ENCODE measurements at regions not wholly inside any gene's neighbourhood (a gene's known extent, or its start where the extent isn't known, plus 50 kb on each side); places are given as distances from the start of the nearest gene placed in this dataset.

- DNase-seq (ENCODE audit: low read depth) (no peak), FAIRE-seq (no peak)
- Mint-ChIP-seq H3K27ac (ENCODE audit: unreplicated experiment) (no peak overlapping the region), H3K4me3 (ENCODE audit: unreplicated experiment) (no peak overlapping the region), H3K4me1 (ENCODE audit: low read depth, unreplicated experiment) (no peaks in the 10 kb centered on the region), H3K36me3 (ENCODE audit: low read depth, unreplicated experiment) (no peaks in the 10 kb centered on the region), H3K27me3 (ENCODE audit: low read depth, unreplicated experiment) (no peaks in the 10 kb centered on the region), H3K9me3 (ENCODE audit: unreplicated experiment) (no peaks in the 10 kb centered on the region)
- Histone ChIP-seq H3K4me3 (ENCODE audit: insufficient read depth, low read depth, low read length) (no peak overlapping the region), H3K27me3 (ENCODE audit: insufficient read depth, low read length) (no peaks in the 10 kb centered on the region), H3K4me2 (ENCODE audit: low read length) (no peak overlapping the region), H2AFZ (ENCODE audit: low read depth, low read length) (no peak overlapping the region), H3K36me3 (ENCODE audit: insufficient read depth, low read length) (no peaks in the 10 kb centered on the region), H3K79me2 (ENCODE audit: insufficient read depth, low read length) (no peaks in the 10 kb centered on the region), H4K20me1 (ENCODE audit: insufficient read depth, low read length) (no peaks in the 10 kb centered on the region), H3K4me1 (ENCODE audit: insufficient read depth, low read length) (no peaks in the 10 kb centered on the region), H3K9ac (ENCODE audit: low read length) (no peak overlapping the region), H3K9me3 (ENCODE audit: insufficient read depth, low read depth, low read length) (no peaks in the 10 kb centered on the region), H3K27ac (ENCODE audit: low read depth, low read length) (no peak overlapping the region)
- no peak for TF ChIP-seq EZH2 (IDR thresholded peaks at IDR 0.05; ENCODE audit: insufficient read depth, low read length)
- TF ChIP-seq, protein P1, sequence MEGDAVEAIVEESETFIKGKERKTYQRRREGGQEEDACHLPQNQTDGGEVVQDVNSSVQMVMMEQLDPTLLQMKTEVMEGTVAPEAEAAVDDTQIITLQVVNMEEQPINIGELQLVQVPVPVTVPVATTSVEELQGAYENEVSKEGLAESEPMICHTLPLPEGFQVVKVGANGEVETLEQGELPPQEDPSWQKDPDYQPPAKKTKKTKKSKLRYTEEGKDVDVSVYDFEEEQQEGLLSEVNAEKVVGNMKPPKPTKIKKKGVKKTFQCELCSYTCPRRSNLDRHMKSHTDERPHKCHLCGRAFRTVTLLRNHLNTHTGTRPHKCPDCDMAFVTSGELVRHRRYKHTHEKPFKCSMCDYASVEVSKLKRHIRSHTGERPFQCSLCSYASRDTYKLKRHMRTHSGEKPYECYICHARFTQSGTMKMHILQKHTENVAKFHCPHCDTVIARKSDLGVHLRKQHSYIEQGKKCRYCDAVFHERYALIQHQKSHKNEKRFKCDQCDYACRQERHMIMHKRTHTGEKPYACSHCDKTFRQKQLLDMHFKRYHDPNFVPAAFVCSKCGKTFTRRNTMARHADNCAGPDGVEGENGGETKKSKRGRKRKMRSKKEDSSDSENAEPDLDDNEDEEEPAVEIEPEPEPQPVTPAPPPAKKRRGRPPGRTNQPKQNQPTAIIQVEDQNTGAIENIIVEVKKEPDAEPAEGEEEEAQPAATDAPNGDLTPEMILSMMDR (IDR thresholded peaks at IDR 0.05; ENCODE audit: insufficient read depth, low read depth, low read length), result no peak
Observed at GRCh38 chr2:220437938-220438337, 810.5 kb downstream of the SLC4A3 start.

DNA sequence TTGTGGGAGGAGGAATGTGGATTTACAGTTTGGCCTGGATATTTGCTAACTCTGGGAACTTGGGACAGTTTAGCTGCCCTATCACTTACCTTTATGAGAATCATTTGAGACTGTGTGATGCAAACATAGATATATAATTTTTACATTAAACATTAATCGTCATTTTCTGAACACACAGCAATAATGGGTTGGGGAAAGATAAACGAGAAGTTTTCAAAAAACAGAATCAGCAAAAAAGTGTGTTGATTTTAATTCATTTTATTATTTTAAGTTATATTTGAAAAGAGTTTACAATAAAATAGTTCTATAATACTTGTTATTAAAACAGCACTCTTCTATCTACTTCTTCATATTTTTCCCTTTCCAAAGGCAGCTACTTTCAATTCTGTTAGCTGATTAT lies 813.3 kb downstream of the SLC4A3 start:
- no peak overlapping the region for H3K4me2 ChIP-seq (ENCODE audit: low read length)
- H3K4me3 ChIP-seq (ENCODE audit: insufficient read depth, low read depth, low read length), result no peak overlapping the region
- DNase-seq (ENCODE audit: low read depth) (no peak), FAIRE-seq (no peak)
- no peak overlapping the region for H3K27ac Mint-ChIP-seq (ENCODE audit: unreplicated experiment)
- no peak for TF ChIP-seq EZH2 (IDR thresholded peaks at IDR 0.05; ENCODE audit: insufficient read depth, low read length)
- TF ChIP-seq, protein P1 (IDR thresholded peaks at IDR 0.05; ENCODE audit: insufficient read depth, low read depth, low read length), result no peak
- no peak overlapping the region for H2AFZ ChIP-seq (ENCODE audit: low read depth, low read length)
- no peaks in the 10 kb centered on the region for H3K79me2 ChIP-seq (ENCODE audit: insufficient read depth, low read length)
- no peaks in the 10 kb centered on the region for H3K4me1 ChIP-seq (ENCODE audit: insufficient read depth, low read length)
- no peaks in the 10 kb centered on the region for H3K9me3 Mint-ChIP-seq (ENCODE audit: unreplicated experiment)
- peaks cover 5% of the 10 kb centered on the region for H3K4me1 Mint-ChIP-seq (ENCODE audit: low read depth, unreplicated experiment)
- H3K27me3 ChIP-seq (ENCODE audit: insufficient read depth, low read length), result no peaks in the 10 kb centered on the region
- no peak overlapping the region for H3K4me3 Mint-ChIP-seq (ENCODE audit: unreplicated experiment)
- H3K36me3 Mint-ChIP-seq (ENCODE audit: low read depth, unreplicated experiment), result no peaks in the 10 kb centered on the region
- no peaks in the 10 kb centered on the region for H3K27me3 Mint-ChIP-seq (ENCODE audit: low read depth, unreplicated experiment)
- H3K36me3 ChIP-seq (ENCODE audit: insufficient read depth, low read length), result no peaks in the 10 kb centered on the region
- no peaks in the 10 kb centered on the region for H4K20me1 ChIP-seq (ENCODE audit: insufficient read depth, low read length)
- no peaks in the 10 kb centered on the region for H3K9me3 ChIP-seq (ENCODE audit: insufficient read depth, low read depth, low read length)
- no peak overlapping the region for H3K9ac ChIP-seq (ENCODE audit: low read length)
- no peak overlapping the region for H3K27ac ChIP-seq (ENCODE audit: low read depth, low read length)

DNA sequence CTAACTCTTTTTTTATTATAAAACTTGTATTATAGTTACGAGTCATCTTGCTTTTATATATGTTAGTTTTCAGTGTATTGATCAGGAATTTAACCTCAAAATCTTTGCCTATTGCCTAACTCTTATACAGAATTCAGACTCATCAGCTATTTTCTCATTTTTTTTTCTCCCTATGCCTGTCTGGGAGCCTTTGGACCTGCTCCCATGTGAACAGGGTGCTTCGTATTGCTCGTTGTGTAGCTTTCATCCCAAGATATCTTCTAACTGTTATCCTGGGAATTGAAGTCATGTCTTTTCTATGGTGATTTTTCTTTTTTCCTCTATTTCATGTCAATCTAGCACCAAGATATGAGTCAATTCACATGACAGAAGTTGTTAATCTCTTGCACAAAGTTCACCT lies 814.0 kb downstream of the SLC4A3 start:
- no peaks in the 10 kb centered on the region for H3K4me1 ChIP-seq (ENCODE audit: insufficient read depth, low read length)
- H3K79me2 ChIP-seq (ENCODE audit: insufficient read depth, low read length), result no peaks in the 10 kb centered on the region
- Mint-ChIP-seq H3K27me3 (ENCODE audit: low read depth, unreplicated experiment) (no peaks in the 10 kb centered on the region), H3K4me3 (ENCODE audit: unreplicated experiment) (no peak overlapping the region), H3K27ac (ENCODE audit: unreplicated experiment) (no peak overlapping the region), H3K9me3 (ENCODE audit: unreplicated experiment) (no peaks in the 10 kb centered on the region), H3K4me1 (ENCODE audit: low read depth, unreplicated experiment) (peaks cover 6% of the 10 kb centered on the region), H3K36me3 (ENCODE audit: low read depth, unreplicated experiment) (no peaks in the 10 kb centered on the region)
- H3K9ac ChIP-seq (ENCODE audit: low read length), result no peak overlapping the region
- H3K36me3 ChIP-seq (ENCODE audit: insufficient read depth, low read length), result no peaks in the 10 kb centered on the region
- H3K9me3 ChIP-seq (ENCODE audit: insufficient read depth, low read depth, low read length), result no peaks in the 10 kb centered on the region
- H3K4me3 ChIP-seq (ENCODE audit: insufficient read depth, low read depth, low read length), result no peak overlapping the region
- FAIRE-seq, result no peak
- no peak overlapping the region for H3K27ac ChIP-seq (ENCODE audit: low read depth, low read length)
- H3K4me2 ChIP-seq (ENCODE audit: low read length), result no peak overlapping the region
- no peaks in the 10 kb centered on the region for H4K20me1 ChIP-seq (ENCODE audit: insufficient read depth, low read length)
- no peaks in the 10 kb centered on the region for H3K27me3 ChIP-seq (ENCODE audit: insufficient read depth, low read length)
- no peak for DNase-seq (ENCODE audit: low read depth)
- TF ChIP-seq, protein P1 (IDR thresholded peaks at IDR 0.05; ENCODE audit: insufficient read depth, low read depth, low read length), result no peak
- TF ChIP-seq EZH2 (IDR thresholded peaks at IDR 0.05; ENCODE audit: insufficient read depth, low read length), result no peak
- H2AFZ ChIP-seq (ENCODE audit: low read depth, low read length), result no peak overlapping the region
